ENCODE measurements at regions not wholly inside any gene's neighbourhood (a gene's known extent, or its start where the extent isn't known, plus 50 kb on each side); places are given as distances from the start of the nearest gene placed in this dataset.

DNA sequence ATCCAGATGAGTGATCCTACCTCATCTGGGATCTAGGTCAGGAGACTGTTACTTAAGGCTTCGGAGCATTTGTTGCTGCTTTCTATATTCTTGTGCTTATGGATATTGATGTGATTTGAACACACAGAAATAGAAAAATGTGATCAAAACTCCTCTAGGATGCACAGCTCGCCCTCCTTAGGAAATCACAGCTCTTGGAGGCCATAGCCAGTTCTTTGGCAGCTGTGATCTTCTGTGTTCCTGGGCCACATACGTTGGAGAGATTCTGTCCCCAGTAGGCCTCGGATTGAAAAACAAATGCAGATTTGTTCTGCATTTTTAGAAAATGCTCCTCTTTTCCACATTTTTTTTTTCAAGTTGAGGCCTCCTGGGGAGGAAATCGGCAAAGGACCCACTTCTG is 437.4 kb upstream of the THBS1 start:
- Mint-ChIP-seq H3K27ac (no peak overlapping the region), H3K27me3 (ENCODE audit: low read depth in 3 of 3) (peaks cover 0 to 2% (median 0%) of the 10 kb centered on the region in 3 donors), H3K9me3 (peaks cover 0 to 2% (median 0%) of the 10 kb centered on the region in 7 donors), H3K4me3 (no peak overlapping the region), H3K4me1 (no peaks in the 10 kb centered on the region), H3K36me3 (no peaks in the 10 kb centered on the region)
- H3K36me3 ChIP-seq (replicated peaks in 1 of 2; ENCODE audit: control insufficient read depth in 1 of 2, insufficient read depth in 2 of 2, low read length in 2 of 2) = no peaks in the 10 kb centered on the region
- H3K4me2 ChIP-seq (replicated peaks; ENCODE audit: extremely low read depth, low read length, poor library complexity, severe bottlenecking) = no peak overlapping the region
- H3K9ac ChIP-seq (ENCODE audit: insufficient read depth, low read length, poor library complexity, severe bottlenecking) = no peak overlapping the region
- intact Hi-C loops (cut with micrococcal nuclease) = no loop called here
- no peaks in the 10 kb centered on the region for H3K27me3 ChIP-seq (ENCODE audit: control insufficient read depth in 2 of 2, insufficient read depth in 2 of 2, low read length in 2 of 2)
- no peak for DNase-seq
- no peaks in the 10 kb centered on the region for H3K79me2 ChIP-seq (ENCODE audit: insufficient read depth, low read length)
- TF ChIP-seq, protein P1, sequence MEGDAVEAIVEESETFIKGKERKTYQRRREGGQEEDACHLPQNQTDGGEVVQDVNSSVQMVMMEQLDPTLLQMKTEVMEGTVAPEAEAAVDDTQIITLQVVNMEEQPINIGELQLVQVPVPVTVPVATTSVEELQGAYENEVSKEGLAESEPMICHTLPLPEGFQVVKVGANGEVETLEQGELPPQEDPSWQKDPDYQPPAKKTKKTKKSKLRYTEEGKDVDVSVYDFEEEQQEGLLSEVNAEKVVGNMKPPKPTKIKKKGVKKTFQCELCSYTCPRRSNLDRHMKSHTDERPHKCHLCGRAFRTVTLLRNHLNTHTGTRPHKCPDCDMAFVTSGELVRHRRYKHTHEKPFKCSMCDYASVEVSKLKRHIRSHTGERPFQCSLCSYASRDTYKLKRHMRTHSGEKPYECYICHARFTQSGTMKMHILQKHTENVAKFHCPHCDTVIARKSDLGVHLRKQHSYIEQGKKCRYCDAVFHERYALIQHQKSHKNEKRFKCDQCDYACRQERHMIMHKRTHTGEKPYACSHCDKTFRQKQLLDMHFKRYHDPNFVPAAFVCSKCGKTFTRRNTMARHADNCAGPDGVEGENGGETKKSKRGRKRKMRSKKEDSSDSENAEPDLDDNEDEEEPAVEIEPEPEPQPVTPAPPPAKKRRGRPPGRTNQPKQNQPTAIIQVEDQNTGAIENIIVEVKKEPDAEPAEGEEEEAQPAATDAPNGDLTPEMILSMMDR (IDR thresholded peaks at IDR 0.05) = no peak
- H3K27ac ChIP-seq (ENCODE audit: low read depth in 1 of 2, low read length in 2 of 2) = no peak overlapping the region
- no peaks in the 10 kb centered on the region for H3K4me1 ChIP-seq (ENCODE audit: control insufficient read depth in 1 of 2, insufficient read depth in 2 of 2, low read length in 2 of 2)
- no peak overlapping the region for H2AFZ ChIP-seq (ENCODE audit: insufficient read depth, low read depth, low read length, poor library complexity, severe bottlenecking)
- H3K9me3 ChIP-seq (replicated peaks in 1 of 2; ENCODE audit: control insufficient read depth in 1 of 2, insufficient read depth in 1 of 2, low read length in 2 of 2) = no peaks in the 10 kb centered on the region
- 100% methylated on average over 2 of the region's 5 CpGs for WGBS (ENCODE audit: insufficient coverage)
- H4K20me1 ChIP-seq (ENCODE audit: insufficient read depth, low read length) = no peaks in the 10 kb centered on the region
- H3K4me3 ChIP-seq (replicated peaks in 1 of 3; ENCODE audit: low read depth in 2 of 3, low read length in 3 of 3) = no peak overlapping the region

DNA sequence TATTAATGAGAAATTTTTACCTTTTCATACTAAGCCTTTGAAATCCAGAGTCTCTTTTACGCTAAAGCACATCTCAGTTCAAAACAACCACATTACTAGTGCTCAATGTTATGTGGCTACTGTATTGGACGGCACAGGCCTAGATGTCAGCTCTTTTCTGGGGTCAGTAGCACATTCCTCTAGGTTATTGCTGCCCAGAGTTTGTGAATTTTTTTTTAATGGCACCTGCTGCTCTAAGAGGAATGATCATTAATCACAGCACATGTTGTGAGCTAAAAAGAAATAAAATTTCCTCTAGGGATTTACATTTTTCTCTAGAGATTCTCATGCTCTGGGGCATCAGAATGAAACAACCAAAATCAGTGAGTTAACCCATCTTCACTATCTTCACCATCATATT is 436.8 kb upstream of the THBS1 start:
- DNase-seq = no peak
- Mint-ChIP-seq H3K4me3 (no peak overlapping the region), H3K9me3 (peaks cover 0 to 2% (median 0%) of the 10 kb centered on the region in 7 donors), H3K27ac (no peak overlapping the region), H3K4me1 (no peaks in the 10 kb centered on the region), H3K27me3 (ENCODE audit: low read depth in 3 of 3) (peaks cover 0 to 2% (median 0%) of the 10 kb centered on the region in 3 donors), H3K36me3 (no peaks in the 10 kb centered on the region)
- Histone ChIP-seq H3K36me3 (replicated peaks in 1 of 2; ENCODE audit: control insufficient read depth in 1 of 2, insufficient read depth in 2 of 2, low read length in 2 of 2) (no peaks in the 10 kb centered on the region), H3K27ac (ENCODE audit: low read depth in 1 of 2, low read length in 2 of 2) (no peak overlapping the region), H3K79me2 (ENCODE audit: insufficient read depth, low read length) (no peaks in the 10 kb centered on the region), H3K4me3 (replicated peaks in 1 of 3; ENCODE audit: low read depth in 2 of 3, low read length in 3 of 3) (no peak overlapping the region), H3K4me1 (ENCODE audit: control insufficient read depth in 1 of 2, insufficient read depth in 2 of 2, low read length in 2 of 2) (no peaks in the 10 kb centered on the region), H3K9ac (ENCODE audit: insufficient read depth, low read length, poor library complexity, severe bottlenecking) (no peak overlapping the region), H2AFZ (ENCODE audit: insufficient read depth, low read depth, low read length, poor library complexity, severe bottlenecking) (no peak overlapping the region), H3K9me3 (replicated peaks in 1 of 2; ENCODE audit: control insufficient read depth in 1 of 2, insufficient read depth in 1 of 2, low read length in 2 of 2) (no peaks in the 10 kb centered on the region), H3K4me2 (replicated peaks; ENCODE audit: extremely low read depth, low read length, poor library complexity, severe bottlenecking) (no peak overlapping the region), H4K20me1 (ENCODE audit: insufficient read depth, low read length) (no peaks in the 10 kb centered on the region), H3K27me3 (ENCODE audit: control insufficient read depth in 2 of 2, insufficient read depth in 2 of 2, low read length in 2 of 2) (no peaks in the 10 kb centered on the region)
- WGBS (ENCODE audit: insufficient coverage) = no CpG with 5 or more reads among the region's 2 CpGs
- TF ChIP-seq, protein P1 (IDR thresholded peaks at IDR 0.05) = no peak
- intact Hi-C loops (cut with micrococcal nuclease) = no loop called here
